AG04450 (cell line): ENCODE measurements at regions not wholly inside any gene's neighbourhood (a gene's known extent, or its start where the extent isn't known, plus 50 kb on each side); places are given as distances from the start of the nearest gene placed in this dataset.

Source experiments
- CTCF ChIA-PET: fragments of 300-600, 350-600 bp; formaldehyde crosslinking; extraction: SDS; loops from one replicate; lab custom pipeline; 2022; ENCODE audit warnings: antibody characterized with exemption, inconsistent platforms; lab: Charles Lee
- POLR2A ChIA-PET: fragments of 350-600 bp; formaldehyde crosslinking; extraction: SDS; loops from one replicate; lab custom pipeline; 2021; ENCODE audit warnings: antibody characterized with exemption, inconsistent platforms; lab: Yijun Ruan, JAX
- DNase-seq: peaks from one replicate; pipeline ENCODE4 v3.0.0-alpha.2; 2011; ENCODE audit warnings: low read depth, low spot score
- H3K27ac ChIP-seq: one replicate; pipeline ENCODE4 v1.5.1; 2012; ENCODE audit warnings: low read depth, low read length, control low read depth
- H3K27me3 ChIP-seq: one replicate; pipeline ENCODE4 v1.6.0; 2012; ENCODE audit warnings: low read length; ENCODE audit not compliant: control insufficient read depth, insufficient read depth
- H3K4me3 ChIP-seq: 2 replicates; pipeline ENCODE4 v1.5.1; 2011; ENCODE audit warnings: mild to moderate bottlenecking, low read depth, low read length, control low read depth
- H3K9me3 ChIP-seq: 2 replicates; pipeline ENCODE4 v1.5.1; 2012; ENCODE audit warnings: low read length; ENCODE audit not compliant: control insufficient read depth, insufficient read depth
- TF ChIP-seq, protein P1 (sequence below): IDR thresholded peaks from 2 replicates; pipeline ENCODE4 v1.5.1; 2011; ENCODE audit warnings: low read depth, low read length, control low read depth, inconsistent platforms

DNA sequence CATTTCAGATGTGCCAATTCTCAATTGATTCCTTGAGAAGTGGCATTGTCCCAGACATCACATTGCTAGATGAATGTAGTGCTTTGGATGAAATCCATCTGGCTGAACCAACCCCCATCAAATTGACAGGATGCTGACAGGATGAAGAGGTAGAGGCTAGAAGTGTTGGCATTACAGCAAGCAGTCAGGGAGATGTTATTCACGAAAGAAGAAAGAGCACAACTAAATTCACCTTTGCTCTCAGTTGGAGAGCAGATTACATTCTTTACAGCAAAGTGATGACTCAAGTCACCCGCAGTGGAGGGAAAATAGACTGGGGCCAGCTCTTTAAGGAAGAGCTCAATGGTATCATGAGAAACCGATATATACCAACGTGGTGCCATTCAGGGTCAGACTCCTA is 259.6 kb downstream of the C4orf33 start:
- ChIA-PET POLR2A (no interaction called here), CTCF (no interaction called here)

DNA sequence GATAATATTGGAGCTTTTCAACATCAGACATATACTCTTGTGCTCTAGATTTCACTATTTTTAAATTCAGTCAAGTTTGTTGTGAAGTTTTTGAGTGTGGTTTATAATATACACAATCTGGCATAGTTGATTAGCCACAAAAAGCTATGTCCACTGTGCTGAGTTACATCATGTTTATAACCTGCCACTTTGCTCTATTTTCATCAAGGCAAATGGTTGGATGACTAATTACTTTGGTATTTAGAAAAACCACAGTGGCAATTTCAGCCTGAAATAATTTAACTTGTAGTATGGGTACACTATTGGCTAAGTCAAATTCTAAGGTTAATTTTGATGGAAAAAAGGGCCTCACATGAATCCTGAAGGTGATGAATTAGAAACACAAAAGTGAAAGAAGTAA is 262.6 kb downstream of the C4orf33 start:
- Histone ChIP-seq H3K9me3 (no peaks in the 10 kb centered on the region), H3K27ac (no peak overlapping the region), H3K4me3 (no peak overlapping the region), H3K27me3 (no peaks in the 10 kb centered on the region)
- TF ChIP-seq, protein P1, sequence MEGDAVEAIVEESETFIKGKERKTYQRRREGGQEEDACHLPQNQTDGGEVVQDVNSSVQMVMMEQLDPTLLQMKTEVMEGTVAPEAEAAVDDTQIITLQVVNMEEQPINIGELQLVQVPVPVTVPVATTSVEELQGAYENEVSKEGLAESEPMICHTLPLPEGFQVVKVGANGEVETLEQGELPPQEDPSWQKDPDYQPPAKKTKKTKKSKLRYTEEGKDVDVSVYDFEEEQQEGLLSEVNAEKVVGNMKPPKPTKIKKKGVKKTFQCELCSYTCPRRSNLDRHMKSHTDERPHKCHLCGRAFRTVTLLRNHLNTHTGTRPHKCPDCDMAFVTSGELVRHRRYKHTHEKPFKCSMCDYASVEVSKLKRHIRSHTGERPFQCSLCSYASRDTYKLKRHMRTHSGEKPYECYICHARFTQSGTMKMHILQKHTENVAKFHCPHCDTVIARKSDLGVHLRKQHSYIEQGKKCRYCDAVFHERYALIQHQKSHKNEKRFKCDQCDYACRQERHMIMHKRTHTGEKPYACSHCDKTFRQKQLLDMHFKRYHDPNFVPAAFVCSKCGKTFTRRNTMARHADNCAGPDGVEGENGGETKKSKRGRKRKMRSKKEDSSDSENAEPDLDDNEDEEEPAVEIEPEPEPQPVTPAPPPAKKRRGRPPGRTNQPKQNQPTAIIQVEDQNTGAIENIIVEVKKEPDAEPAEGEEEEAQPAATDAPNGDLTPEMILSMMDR: no peak
- ChIA-PET CTCF (interaction anchor here (1.1 to 2.7 kb wide), 3 partner anchors 12 to 282 kb away, joined by 3 to 14 read pairs (median 5); no protein-coding TSS in a partner anchor), POLR2A (no interaction called here)
- DNase-seq: no peak

More for the DNA sequence above, 259.6 kb downstream of the C4orf33 start:
- H3K9me3 ChIP-seq: no peaks in the 10 kb centered on the region
- no peak for DNase-seq
- H3K4me3 ChIP-seq: no peak overlapping the region
- no peak overlapping the region for H3K27ac ChIP-seq
- TF ChIP-seq, protein P1: no peak
- H3K27me3 ChIP-seq: peaks cover 5% of the 10 kb centered on the region

DNA sequence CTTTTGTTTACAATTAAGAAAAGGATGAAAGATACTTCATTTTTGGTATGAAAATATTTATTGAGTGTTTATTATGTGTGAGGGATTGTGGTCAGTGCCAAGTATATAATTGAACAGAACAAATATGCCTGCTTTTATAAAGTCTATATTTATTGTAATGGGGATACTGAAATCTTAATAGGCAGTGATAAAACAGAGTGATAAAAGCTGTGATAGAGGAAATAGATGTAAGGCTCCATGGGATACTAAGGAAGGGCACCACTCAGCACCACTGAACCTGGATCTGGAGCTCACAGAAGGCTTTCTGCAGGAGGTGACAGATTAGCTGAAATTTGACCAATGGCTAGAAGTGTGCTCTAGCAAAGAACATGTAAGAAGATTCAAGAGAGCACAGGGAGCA is 263.5 kb downstream of the C4orf33 start:
- CTCF ChIA-PET: interaction anchor here (2.7 kb wide), 1 partner anchor 282 kb away, joined by 14 read pairs; no protein-coding TSS in a partner anchor
- Histone ChIP-seq H3K27me3 (no peaks in the 10 kb centered on the region), H3K9me3 (no peaks in the 10 kb centered on the region), H3K4me3 (no peak overlapping the region), H3K27ac (no peak overlapping the region)
- DNase-seq: no peak
- TF ChIP-seq, protein P1: no peak
- POLR2A ChIA-PET: no interaction called here

DNA sequence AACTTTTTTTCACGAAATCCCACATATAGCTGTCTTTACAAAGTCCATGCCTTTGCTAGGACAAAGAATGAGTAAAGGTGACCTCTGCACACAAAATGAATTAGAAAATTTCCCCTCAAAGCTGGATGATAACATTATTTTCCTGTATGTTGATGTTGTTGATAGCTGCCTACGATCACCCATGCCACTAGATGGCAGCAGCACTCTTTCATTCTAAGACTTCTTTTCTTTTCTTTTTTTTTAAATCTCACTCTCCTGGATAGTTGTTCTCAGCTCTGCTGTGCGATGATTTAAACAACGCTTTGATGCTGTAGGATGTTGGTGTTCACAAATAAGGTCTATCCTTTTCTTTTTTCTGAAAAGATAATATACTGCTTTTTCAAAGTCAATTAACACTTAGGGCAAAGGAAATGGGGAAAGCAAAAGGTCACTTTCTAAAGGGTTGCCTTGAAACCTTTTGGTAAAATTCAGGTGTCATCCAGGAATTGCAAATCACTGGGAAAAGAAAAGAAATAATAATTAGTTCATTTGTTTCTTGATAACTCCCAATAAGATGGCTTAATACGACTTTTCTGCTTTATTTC is 266.8 kb downstream of the C4orf33 start:
- TF ChIP-seq, protein P1: peak; percentile 83
- CTCF ChIA-PET: interaction anchor here (0.6 to 5.7 kb wide), 13 partner anchors 10 to 922 kb away, joined by 3 to 41 read pairs (median 5); no protein-coding TSS in a partner anchor
- POLR2A ChIA-PET: no interaction called here
- no peaks in the 10 kb centered on the region for H3K9me3 ChIP-seq
- peak; percentile 37 for DNase-seq
- no peak overlapping the region for H3K27ac ChIP-seq
- H3K27me3 ChIP-seq: no peaks in the 10 kb centered on the region
- H3K4me3 ChIP-seq: no peak overlapping the region

DNA sequence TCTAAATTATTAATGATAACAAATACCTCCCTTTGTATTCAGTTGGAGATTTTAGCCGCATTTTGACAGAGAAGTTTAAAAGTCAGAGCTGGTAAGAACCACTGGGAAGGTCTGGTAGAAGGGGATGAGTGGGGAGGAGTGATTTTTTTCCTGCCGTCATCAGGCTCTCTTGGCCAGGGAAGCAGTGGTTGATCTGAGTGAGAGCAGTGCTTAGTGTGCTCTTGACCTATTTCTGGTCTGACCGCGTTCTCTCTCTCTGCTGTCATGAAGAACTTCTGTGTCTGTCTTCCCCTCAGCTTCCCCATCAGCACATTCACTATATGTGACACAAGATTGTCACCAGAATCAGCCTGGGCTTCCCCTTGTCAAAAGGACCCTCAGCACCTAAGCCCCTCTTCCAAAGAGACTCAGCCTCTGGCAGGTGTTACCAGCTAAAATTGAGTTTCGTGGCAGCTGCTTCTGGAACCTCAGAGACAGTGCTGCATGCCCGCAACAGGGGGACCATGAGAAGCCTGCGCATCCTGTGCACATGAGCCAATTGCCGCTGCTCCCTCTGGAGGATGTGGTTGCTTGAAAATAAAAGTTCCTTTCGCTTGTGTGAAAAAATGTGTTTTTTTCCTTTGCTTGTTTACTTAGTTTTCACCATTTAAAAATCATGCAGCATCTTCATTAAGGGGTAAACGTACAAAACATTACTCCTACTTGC is 268.9 kb downstream of the C4orf33 start:
- H3K9me3 ChIP-seq: no peaks in the 10 kb centered on the region
- DNase-seq: no peak
- H3K4me3 ChIP-seq: no peak overlapping the region
- ChIA-PET POLR2A (no interaction called here), CTCF (interaction anchor here (0.8 to 5.7 kb wide), 3 partner anchors 11 to 276 kb away, joined by 3 to 41 read pairs (median 3); no protein-coding TSS in a partner anchor)
- no peak overlapping the region for H3K27ac ChIP-seq
- no peaks in the 10 kb centered on the region for H3K27me3 ChIP-seq
- TF ChIP-seq, protein P1: no peak
